Stimulated activated naive CD8-positive, alpha-beta T cell treated with anti-CD3 and anti-CD28 coated beads, Interleukin-15, Interleukin-2, amounts not matched to agents 100 ng/mL and 50 ng/mL, for 24 hours (primary cell): ENCODE measurements at regions not wholly inside any gene's neighbourhood (a gene's known extent, or its start where the extent isn't known, plus 50 kb on each side); places are given as distances from the start of the nearest gene placed in this dataset.
"Not testable (repeated sequence)": the region's sequence is repeated elsewhere in the genome, so short reads cannot be mapped to it uniquely, and the experiment has no call there.

ENCODE experiments used
- H3K27ac Mint-ChIP-seq: one replicate; pipeline ENCODE4 v1.8.0; 2021; ENCODE audit warnings: mild to moderate bottlenecking, mixed read lengths
- H3K27me3 Mint-ChIP-seq: one replicate; pipeline ENCODE4 v1.8.0; 2021; ENCODE audit warnings: mixed read lengths
- H3K36me3 Mint-ChIP-seq: one replicate; pipeline ENCODE4 v1.8.0; 2021; ENCODE audit warnings: low read depth, mixed read lengths
- H3K4me1 Mint-ChIP-seq: one replicate; pipeline ENCODE4 v1.8.0; 2021; ENCODE audit warnings: low read depth, mixed read lengths
- H3K4me3 Mint-ChIP-seq: one replicate; pipeline ENCODE4 v1.8.0; 2021; ENCODE audit warnings: mild to moderate bottlenecking, mixed read lengths
- H3K9me3 Mint-ChIP-seq: one replicate; pipeline ENCODE4 v1.8.0; 2021; ENCODE audit warnings: mixed read lengths

DNA sequence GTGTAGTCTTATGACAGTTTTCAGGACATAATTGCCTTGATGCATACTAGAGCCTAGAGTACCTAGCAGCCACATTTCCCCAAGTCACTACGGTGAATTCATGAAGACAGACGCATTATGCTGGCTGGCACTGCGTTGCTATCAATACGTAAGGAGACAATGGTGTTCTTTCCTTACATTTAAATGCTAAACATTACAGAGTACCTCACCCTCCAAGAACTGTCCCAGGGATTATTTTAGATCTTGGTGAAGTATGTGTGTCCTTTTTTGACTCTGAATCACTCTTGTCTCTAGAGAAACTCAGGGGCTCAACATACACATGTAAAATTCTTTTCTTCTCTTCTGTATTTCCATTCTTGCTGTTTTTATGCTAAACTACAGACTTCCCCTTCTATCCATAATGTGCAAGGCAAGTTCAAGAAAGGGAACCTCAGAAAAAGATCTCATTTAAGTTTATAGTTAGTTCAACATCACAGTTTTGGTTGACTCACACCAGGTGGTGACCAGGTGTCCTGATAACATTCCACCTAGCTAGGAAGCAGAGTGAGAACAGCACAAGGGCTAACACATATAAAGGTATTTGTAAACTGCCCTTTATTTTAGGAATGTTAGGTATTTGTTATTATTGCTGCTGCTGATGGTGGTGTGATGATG, 212.4 kb upstream of the HNRNPA3 start:
- no peaks in the 10 kb centered on the region for H3K9me3 Mint-ChIP-seq
- no peak overlapping the region for H3K4me3 Mint-ChIP-seq
- H3K27ac Mint-ChIP-seq = no peak overlapping the region
- no peaks in the 10 kb centered on the region for H3K36me3 Mint-ChIP-seq
- H3K27me3 Mint-ChIP-seq = peaks cover 3% of the 10 kb centered on the region
- peaks cover 32% of the 10 kb centered on the region for H3K4me1 Mint-ChIP-seq

DNA sequence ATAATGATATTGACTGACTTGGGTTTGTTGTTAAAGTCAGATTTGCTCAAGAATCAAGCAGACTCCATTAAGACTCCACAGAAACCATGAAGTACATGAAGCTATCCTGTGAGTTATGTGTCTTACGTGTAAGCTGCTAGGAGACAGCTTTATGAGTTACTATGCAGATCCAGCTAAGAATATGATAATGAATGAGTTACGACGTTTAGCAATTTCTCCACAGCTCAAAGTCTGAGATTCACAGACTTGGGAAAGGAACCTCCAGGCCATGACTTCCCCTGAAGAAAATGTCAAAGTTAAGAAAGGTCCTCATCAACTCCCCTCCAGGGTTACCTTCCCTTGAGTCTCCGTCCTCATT, 211.9 kb upstream of the HNRNPA3 start:
- Mint-ChIP-seq H3K9me3 (no peaks in the 10 kb centered on the region), H3K4me3 (no peak overlapping the region), H3K4me1 (peaks cover 32% of the 10 kb centered on the region), H3K36me3 (no peaks in the 10 kb centered on the region), H3K27me3 (peaks cover 3% of the 10 kb centered on the region), H3K27ac (no peak overlapping the region)

DNA sequence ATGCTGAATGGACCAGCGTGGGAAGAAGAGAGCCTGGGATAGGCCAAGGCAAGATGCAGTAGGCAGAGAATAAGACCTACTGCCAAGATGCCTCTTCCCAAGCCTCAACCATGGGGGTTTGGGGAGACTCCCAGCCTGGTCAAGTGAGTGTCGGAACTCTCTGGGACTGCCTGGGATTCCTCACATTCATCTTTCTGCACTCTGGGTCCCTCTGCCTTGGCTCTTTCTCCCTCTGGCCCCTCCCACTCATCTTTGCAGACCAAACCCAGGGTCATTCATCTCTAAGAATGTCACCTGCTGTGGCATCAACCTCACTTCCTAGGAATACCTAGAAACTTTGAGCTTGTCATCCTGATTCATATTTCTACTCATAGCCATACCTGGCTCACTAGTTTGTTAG, 211.3 kb upstream of the HNRNPA3 start:
- Mint-ChIP-seq H3K27me3 (peaks cover 5% of the 10 kb centered on the region), H3K36me3 (no peaks in the 10 kb centered on the region), H3K27ac (no peak overlapping the region), H3K4me3 (no peak overlapping the region), H3K9me3 (peaks cover 3% of the 10 kb centered on the region), H3K4me1 (peaks cover 32% of the 10 kb centered on the region)

DNA sequence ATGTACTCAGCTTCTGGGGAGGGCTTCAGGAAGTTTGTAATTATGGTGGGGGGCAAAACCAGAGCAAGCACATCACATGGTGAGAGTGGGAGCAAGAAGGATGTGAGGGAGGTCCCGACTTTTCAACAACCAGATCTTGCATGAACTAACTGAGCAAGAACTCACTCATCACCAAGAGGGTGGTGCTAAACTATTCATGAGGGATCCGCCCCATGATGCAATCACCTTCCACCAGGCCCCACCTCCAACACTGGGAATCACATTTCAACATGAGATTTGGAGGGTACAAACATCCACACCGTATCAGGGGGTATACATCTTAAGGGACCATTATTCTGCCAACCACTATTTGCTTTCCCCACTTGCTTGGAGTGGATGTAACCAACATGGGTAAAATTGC, 209.6 kb upstream of the HNRNPA3 start:
- Mint-ChIP-seq H3K4me1 (peaks cover 17% of the 10 kb centered on the region), H3K9me3 (peaks cover 4% of the 10 kb centered on the region), H3K27me3 (peaks cover 6% of the 10 kb centered on the region), H3K27ac (no peak overlapping the region), H3K4me3 (no peak overlapping the region), H3K36me3 (no peaks in the 10 kb centered on the region)

DNA sequence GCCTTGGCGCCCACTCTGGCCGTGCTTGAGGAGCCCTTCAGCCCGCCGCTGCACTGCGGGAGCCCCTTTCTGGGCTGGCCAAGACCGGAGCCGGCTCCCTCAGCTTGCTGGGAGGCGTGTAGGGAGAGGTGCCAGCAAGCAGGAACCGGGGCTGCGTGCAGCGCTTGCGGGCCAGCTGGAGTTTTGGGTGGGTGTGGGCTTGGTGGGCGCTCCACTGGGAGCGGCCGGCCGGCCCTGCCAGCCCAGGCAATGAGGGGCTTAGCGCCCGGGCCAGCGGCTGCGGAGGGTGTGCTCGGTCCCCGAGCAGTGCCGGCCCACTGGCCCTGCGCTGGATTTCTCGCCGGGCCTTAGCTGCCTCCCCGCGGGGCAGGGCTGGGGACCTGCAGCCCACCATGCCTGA, 204.9 kb upstream of the HNRNPA3 start:
- not testable (repeated sequence) for H3K36me3 Mint-ChIP-seq, H3K9me3 Mint-ChIP-seq

DNA sequence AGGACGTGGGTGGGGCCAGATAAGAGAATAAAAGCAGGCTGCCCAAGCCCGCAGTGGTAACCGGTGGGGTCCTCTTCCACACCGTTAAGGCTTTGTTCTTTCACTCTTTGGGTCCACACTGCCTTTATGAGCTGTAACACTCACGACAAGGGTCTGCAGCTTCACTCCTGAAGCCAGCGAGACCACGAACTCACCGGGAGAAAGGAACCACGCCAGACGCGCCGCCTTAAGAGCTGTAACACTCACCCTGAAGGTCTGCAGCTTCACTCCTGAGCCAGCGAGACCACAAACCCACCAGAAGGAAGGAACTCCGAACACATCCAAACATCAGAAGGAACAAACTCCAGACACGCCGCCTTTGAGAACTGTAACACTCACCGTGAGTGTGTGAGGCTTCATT, 203.9 kb upstream of the HNRNPA3 start:
- Mint-ChIP-seq H3K27me3 (peaks cover 17% of the 10 kb centered on the region), H3K4me3 (peak overlapping the region; percentile 52)
- not testable (repeated sequence) for H3K36me3 Mint-ChIP-seq, H3K4me1 Mint-ChIP-seq, H3K9me3 Mint-ChIP-seq, H3K27ac Mint-ChIP-seq

More for the DNA sequence above, 204.9 kb upstream of the HNRNPA3 start:
- H3K27ac Mint-ChIP-seq, H3K4me1 Mint-ChIP-seq, H3K4me3 Mint-ChIP-seq: not testable (repeated sequence)
- peaks cover 17% of the 10 kb centered on the region for H3K27me3 Mint-ChIP-seq

DNA sequence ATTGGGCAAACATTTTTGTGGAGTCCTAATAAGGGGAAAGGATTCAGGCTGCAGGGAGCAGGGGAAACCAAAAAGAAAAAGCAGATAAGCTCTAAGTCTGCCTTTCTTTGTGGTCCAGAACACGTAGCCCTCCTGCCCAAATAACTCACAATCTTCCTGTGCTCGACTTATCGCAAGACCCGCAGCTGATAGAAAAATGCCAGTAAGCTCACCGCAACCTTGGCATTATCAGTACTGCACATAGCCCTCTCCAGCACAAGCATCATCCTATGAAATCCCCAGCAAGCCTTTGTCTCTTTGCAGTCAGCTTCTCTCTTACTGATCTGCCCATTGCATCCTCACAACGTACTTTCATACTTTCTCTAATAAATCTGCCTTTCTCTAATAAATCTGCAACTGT, 202.4 kb upstream of the HNRNPA3 start:
- H3K27ac Mint-ChIP-seq = no peak overlapping the region
- H3K4me1 Mint-ChIP-seq = peaks cover 4% of the 10 kb centered on the region
- H3K36me3 Mint-ChIP-seq = no peaks in the 10 kb centered on the region
- peaks cover 4% of the 10 kb centered on the region for H3K9me3 Mint-ChIP-seq
- H3K4me3 Mint-ChIP-seq = no peak overlapping the region
- peaks cover 17% of the 10 kb centered on the region for H3K27me3 Mint-ChIP-seq

DNA sequence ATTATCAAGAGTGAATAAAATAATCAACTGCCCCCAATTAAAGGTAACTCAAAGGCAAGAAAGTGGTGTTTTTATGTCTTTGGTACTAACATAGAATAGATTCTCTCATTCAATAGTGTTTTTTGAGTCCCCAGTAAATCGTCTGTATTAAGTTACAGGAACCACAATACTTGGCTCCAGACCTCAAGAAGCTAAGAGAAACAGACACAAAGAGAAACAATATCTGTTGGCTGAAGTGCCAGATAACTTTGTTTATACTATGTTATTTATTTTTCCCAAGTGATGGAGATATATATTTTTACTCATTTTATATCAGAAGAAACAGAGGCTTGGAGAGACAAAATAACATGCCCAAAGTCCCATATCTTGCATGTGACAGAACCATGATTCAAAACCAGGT, 201.7 kb upstream of the HNRNPA3 start:
- Mint-ChIP-seq H3K27ac (no peak overlapping the region), H3K36me3 (no peaks in the 10 kb centered on the region)

DNA sequence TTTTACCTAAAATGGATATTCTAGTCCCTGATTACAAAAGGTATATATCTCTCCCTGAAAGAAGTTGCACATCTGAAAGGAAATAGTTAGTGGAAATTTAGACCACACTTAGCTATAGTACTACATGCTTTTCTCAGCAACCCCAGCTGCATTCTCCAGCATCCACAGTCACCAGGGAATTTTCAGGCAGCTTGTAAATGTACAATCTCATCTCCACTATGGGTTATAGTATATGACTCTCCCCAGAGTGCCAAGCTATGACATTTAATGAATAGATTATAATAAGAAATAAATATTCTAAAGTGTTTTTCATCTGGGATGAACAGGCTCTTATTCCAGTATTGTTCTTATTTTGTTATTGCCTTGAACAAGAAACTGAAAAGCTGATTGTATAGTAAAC, 197.6 kb upstream of the HNRNPA3 start:
- H3K9me3 Mint-ChIP-seq = no peaks in the 10 kb centered on the region
- H3K27me3 Mint-ChIP-seq = no peaks in the 10 kb centered on the region
- H3K4me3 Mint-ChIP-seq = no peak overlapping the region
- no peaks in the 10 kb centered on the region for H3K4me1 Mint-ChIP-seq
- no peaks in the 10 kb centered on the region for H3K36me3 Mint-ChIP-seq
- no peak overlapping the region for H3K27ac Mint-ChIP-seq

More for the DNA sequence above, 201.7 kb upstream of the HNRNPA3 start:
- H3K27me3 Mint-ChIP-seq = peaks cover 17% of the 10 kb centered on the region
- H3K4me3 Mint-ChIP-seq = no peak overlapping the region
- H3K9me3 Mint-ChIP-seq = peaks cover 4% of the 10 kb centered on the region
- H3K4me1 Mint-ChIP-seq = peaks cover 4% of the 10 kb centered on the region

DNA sequence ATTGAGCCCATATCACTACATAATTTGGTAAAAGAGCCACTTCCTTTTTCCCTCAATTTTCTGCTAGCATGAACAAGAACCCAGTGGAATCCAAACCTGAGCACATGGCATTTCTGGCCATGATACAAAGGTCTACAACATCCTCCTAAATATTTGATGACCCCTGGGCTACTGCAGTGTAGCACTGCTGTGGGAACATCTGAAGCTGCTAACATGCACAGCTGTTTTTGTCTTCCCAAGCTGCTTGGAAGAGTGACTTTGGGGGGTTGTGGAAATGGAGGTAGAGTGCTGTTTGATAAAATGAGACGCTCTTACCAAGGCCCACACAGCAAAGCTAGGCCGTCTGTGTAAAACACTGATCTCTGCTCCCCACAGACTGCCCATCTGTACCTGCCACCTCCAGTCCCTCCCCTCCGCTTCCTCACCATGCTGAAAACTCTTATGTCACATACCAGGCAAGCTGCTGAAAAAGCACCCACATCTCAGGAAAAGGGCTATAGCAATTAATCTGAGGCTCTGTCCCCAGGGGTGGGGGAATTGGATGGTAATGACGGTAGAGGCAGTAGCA, 197.2 kb upstream of the HNRNPA3 start:
- H3K4me1 Mint-ChIP-seq = no peaks in the 10 kb centered on the region
- no peak overlapping the region for H3K27ac Mint-ChIP-seq
- no peaks in the 10 kb centered on the region for H3K36me3 Mint-ChIP-seq
- no peaks in the 10 kb centered on the region for H3K27me3 Mint-ChIP-seq
- H3K9me3 Mint-ChIP-seq = no peaks in the 10 kb centered on the region
- H3K4me3 Mint-ChIP-seq = no peak overlapping the region

DNA sequence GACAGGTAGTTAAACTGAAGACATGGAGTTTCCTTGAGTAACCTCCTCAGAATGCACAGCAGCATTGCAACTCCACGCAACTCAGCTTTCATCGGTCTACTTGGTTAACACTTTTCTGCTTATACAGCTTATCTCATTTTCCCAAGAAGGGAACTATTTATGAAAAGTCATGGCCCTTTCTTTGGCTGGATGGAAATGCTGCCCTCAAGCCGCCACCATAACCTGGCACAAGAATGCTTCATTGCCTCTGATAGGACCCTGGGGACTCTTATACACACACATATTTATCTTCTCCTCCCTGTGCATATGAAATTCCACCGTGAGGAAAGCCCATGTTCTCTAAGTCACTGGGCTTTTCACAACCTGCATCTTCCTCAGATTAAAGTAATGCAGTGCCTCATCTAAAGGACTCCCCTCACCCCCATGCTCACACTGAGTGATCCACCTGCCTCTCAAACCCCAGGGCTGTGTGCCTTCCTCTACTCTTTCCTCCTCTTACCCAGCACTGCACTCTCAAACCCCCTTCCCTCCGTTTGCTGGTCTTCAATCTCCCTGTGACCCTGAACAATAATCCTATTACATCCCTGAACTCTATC, 192.0 kb upstream of the HNRNPA3 start:
- no peaks in the 10 kb centered on the region for H3K27me3 Mint-ChIP-seq
- H3K4me1 Mint-ChIP-seq = no peaks in the 10 kb centered on the region
- H3K36me3 Mint-ChIP-seq = no peaks in the 10 kb centered on the region
- H3K4me3 Mint-ChIP-seq = no peak overlapping the region
- H3K9me3 Mint-ChIP-seq = no peaks in the 10 kb centered on the region
- H3K27ac Mint-ChIP-seq = no peak overlapping the region

DNA sequence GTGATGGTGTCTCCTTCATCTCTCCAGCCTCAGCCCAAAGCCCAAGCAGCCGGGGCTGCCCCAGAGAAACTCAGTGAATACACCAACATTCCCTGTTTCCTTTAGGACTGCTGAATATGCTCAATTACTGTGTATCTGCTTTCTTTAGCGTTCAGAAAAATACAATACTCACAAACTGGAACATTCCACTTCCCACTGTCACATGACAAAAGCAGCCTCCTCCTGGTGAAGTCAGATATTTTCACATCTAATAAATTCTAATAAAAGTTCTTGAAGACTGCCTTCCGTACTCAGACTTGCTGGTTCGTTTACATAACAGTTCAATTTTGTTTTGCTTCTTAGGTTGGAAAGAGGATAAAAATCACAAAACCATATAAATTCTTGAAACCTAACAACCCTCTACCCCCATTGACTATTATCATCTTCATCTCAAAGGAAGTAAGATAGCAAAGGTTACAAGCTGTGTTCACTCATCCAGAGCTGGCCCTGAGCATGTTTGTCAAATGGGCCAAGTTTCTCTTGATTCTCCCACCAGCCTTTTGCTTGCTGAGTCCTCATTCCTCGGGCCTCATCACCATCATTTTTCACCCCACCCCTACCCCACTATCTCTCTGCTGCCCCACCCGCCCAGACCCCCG, 190.8 kb upstream of the HNRNPA3 start:
- H3K27ac Mint-ChIP-seq = no peak overlapping the region
- H3K9me3 Mint-ChIP-seq = no peaks in the 10 kb centered on the region
- H3K4me3 Mint-ChIP-seq = no peak overlapping the region
- no peaks in the 10 kb centered on the region for H3K36me3 Mint-ChIP-seq
- no peaks in the 10 kb centered on the region for H3K4me1 Mint-ChIP-seq
- H3K27me3 Mint-ChIP-seq = no peaks in the 10 kb centered on the region

DNA sequence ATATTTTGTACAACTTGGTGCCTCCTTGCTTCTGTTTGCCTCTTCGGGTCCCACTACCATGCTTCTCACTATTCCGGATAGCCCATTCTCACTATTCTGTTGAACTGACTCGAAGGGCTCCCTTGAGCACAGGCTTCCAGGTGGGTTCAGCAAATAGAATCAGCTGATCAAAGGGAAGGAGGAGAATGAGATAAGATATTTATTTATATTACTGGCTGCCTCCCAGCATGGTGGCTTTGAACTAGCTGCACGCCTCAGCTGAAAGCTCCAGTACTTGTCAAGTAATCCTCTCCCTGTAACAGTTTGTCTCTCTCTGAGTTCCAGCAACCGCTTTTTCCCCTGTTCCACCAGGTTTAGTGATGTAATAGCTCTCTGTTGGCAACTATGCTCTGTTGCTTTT, 187.8 kb upstream of the HNRNPA3 start:
- Mint-ChIP-seq H3K4me1 (no peaks in the 10 kb centered on the region), H3K9me3 (no peaks in the 10 kb centered on the region), H3K27ac (no peak overlapping the region), H3K36me3 (no peaks in the 10 kb centered on the region), H3K4me3 (no peak overlapping the region), H3K27me3 (no peaks in the 10 kb centered on the region)

DNA sequence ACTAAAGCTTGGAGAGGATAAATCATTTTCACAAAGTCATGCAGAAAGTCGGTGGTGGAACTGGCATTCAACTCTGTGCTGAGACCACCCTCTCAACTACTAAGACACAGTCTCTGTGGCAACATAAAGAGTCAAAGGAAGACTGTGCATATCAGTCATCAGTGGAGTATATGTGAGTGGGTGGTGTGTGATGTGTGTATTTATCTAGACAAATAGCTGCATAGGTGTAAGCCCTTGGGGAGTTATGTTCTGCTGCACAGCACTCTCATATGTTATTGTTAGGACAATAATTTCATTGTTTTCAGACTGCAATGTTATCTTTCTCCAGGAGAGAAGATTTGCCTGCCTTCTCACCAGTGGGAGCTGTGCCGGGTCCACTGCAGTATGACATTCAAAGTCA, 186.3 kb upstream of the HNRNPA3 start:
- no peaks in the 10 kb centered on the region for H3K9me3 Mint-ChIP-seq
- no peak overlapping the region for H3K27ac Mint-ChIP-seq
- H3K36me3 Mint-ChIP-seq = no peaks in the 10 kb centered on the region
- H3K4me3 Mint-ChIP-seq = no peak overlapping the region
- H3K27me3 Mint-ChIP-seq = peaks cover 5% of the 10 kb centered on the region
- H3K4me1 Mint-ChIP-seq = no peaks in the 10 kb centered on the region

DNA sequence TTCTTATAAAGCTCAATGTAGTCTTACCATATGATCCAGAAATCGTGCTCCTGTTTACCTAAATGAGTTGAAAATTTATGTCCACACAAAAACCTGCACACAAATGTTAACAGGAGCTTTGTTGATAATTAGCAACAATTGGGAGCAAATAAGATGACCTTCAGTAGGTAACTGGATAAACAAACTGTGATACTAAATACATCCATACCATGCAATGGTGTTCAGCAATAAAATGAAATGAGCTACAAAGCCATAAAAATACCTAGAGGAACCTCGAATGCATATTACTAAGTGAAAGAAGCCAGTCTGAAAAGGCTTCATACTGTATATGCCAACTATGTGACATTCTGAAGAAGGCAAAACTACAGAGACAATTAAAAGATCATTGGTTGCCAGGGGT, 185.6 kb upstream of the HNRNPA3 start:
- Mint-ChIP-seq H3K27me3 (peaks cover 9% of the 10 kb centered on the region), H3K36me3 (no peaks in the 10 kb centered on the region), H3K27ac (no peak overlapping the region), H3K4me3 (no peak overlapping the region), H3K4me1 (no peaks in the 10 kb centered on the region), H3K9me3 (no peaks in the 10 kb centered on the region)
